HG02973 (cell line): ENCODE measurements at regions not wholly inside any gene's neighbourhood (a gene's known extent, or its start where the extent isn't known, plus 50 kb on each side); places are given as distances from the start of the nearest gene placed in this dataset.

ENCODE experiments used
- ATAC-seq: cut with Tn5 transposase; IDR thresholded peaks from one replicate; pipeline ENCODE4 v1.9.1; 2021; ENCODE audit warnings: moderate library complexity; ENCODE audit not compliant: unreplicated experiment

DNA sequence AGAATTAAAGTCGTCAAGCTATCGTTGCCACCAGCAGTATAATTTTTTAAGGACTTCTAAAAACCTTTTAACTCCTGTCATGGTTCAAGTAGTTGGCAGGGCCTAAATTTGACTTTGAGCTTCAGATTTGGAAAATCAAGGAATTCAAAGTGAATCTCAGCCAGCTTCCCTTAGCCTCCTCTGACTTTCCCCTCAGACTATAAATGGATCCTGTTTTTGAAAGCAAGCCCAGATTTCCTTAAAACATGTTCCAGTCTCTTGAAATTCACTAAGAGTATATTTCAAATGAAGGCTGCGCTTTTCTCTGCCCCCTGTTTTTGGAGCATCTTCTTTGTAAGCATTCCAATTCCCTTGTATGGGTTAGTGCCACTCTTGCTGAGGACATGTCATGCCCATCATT is 101.8 kb upstream of the CDH8 start:
- no peak for ATAC-seq

- no peak for ATAC-seq
These were observed 99.7 kb upstream of the CDH8 start for GRCh38 chr16:62135911-62136310.

- ATAC-seq = no peak
These were observed 99.2 kb upstream of the CDH8 start for GRCh38 chr16:62135446-62135845.

DNA sequence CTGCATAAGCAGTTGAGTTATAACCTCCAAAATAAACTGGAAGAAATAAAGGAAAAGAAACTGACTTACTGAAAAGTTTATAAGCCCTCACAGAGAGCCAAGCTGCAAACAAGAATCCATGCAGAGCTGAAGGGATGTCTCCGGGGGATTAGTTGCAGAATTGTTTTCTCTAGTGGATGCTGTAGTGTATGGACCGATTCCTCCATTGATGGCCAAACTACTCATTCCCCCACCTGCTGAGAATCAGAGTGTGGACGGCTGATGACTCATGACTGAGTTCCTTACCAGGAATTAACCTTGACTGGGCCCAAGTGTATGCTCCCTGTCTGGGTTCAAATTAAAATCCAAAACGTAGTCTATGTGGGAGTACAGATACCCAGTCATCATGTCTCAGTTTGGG is 93.9 kb upstream of the CDH8 start:
- no peak for ATAC-seq

- ATAC-seq = no peak
These were observed 69.0 kb upstream of the CDH8 start for GRCh38 chr16:62105244-62105643.

DNA sequence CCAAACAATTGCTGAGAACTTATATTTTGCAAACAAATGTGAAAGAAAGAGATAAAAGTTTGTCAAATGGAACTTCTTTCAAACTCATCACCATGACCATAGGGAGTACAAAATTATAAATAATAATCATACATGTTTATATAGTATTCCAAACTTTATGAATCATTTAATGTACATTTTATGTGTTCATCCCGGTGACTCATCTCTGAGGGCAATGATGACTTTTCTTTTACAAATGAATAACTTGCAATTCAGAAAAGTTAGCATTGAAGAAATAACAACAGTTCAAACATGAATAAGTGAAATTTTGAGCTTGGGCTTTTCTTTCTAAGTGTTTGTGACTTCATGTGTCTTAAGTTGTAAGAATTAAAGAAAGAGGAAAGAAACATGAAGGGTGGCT is 66.3 kb upstream of the CDH8 start:
- ATAC-seq = no peak

- ATAC-seq = no peak
These were observed 64.4 kb upstream of the CDH8 start for GRCh38 chr16:62100651-62101050.

DNA sequence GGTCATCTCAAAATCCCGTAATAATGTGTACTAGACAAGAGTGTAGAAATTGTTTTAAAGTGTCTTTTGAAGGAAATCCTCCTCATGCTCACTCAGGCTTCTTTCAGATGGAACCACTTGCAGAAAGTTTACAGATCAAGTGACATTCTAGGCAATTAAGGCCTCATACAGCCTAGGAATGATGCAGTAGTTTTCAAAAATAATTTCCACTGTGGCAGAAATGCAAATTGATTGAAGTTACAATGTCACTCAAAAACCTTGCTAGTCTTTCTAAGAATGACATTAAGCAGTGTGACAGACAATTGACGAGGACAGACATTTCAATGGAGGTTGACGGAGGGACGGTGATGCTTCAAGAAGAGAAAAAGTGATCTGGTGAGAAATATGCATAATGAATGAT is 53.5 kb upstream of the CDH8 start:
- ATAC-seq = no peak

DNA sequence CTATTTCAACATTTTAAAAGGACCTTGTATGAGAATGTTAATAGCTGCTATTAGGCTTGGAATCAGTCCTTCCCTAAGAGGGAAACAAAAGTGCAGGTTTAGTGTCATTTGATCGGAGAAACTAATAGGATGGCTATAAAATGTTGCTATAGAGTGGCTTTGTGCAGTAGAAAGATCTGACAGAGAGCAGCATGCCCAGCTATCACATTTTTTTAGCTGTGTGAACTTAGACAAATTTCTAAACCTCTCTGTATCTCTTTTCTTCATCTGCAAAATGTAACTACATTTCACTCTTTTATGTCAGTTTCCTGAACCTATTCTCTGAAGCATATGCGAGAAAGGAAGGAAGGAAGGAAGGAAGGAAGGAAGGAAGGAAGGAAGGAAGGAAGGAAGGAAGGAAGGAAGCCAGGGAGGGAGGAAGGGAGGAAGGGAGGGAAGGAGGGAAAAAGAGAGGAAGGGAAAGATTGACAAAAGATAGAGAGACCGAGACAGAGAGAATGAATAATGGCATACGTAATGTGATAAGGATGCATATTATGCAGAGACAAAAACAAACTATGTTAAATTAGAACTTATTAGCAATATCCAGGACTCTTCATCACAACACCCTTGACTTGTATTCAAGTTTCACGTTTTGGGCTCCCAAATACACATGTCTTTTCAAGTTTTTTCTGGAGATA is 52.6 kb upstream of the CDH8 start:
- no peak for ATAC-seq
